ENCODE measurements at regions not wholly inside any gene's neighbourhood (a gene's known extent, or its start where the extent isn't known, plus 50 kb on each side); places are given as distances from the start of the nearest gene placed in this dataset.
A peak's percentile ranks its signal among the peaks of the same experiment; 100 is the strongest.

- Mint-ChIP-seq H3K27me3 (ENCODE audit: low read depth) (no peaks in the 10 kb centered on the region), H3K27ac (ENCODE audit: unreplicated experiment) (no peak overlapping the region), H3K4me1 (ENCODE audit: low read depth) (peaks cover 10% of the 10 kb centered on the region), H3K9me3 (ENCODE audit: low read depth) (no peaks in the 10 kb centered on the region), H3K36me3 (ENCODE audit: low read depth) (peaks cover 3% of the 10 kb centered on the region), H3K4me3 (ENCODE audit: unreplicated experiment) (no peak overlapping the region)
- peak; percentile 93 for DNase-seq (ENCODE audit: low spot score)
- TF ChIP-seq, protein P1, sequence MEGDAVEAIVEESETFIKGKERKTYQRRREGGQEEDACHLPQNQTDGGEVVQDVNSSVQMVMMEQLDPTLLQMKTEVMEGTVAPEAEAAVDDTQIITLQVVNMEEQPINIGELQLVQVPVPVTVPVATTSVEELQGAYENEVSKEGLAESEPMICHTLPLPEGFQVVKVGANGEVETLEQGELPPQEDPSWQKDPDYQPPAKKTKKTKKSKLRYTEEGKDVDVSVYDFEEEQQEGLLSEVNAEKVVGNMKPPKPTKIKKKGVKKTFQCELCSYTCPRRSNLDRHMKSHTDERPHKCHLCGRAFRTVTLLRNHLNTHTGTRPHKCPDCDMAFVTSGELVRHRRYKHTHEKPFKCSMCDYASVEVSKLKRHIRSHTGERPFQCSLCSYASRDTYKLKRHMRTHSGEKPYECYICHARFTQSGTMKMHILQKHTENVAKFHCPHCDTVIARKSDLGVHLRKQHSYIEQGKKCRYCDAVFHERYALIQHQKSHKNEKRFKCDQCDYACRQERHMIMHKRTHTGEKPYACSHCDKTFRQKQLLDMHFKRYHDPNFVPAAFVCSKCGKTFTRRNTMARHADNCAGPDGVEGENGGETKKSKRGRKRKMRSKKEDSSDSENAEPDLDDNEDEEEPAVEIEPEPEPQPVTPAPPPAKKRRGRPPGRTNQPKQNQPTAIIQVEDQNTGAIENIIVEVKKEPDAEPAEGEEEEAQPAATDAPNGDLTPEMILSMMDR (IDR thresholded peaks at IDR 0.05) = no peak
These were observed 146.2 kb downstream of the CRYBB2 start for GRCh38 chr22:25365491-25366261.

GRCh38 chr22:25366408-25366807 lies 147.0 kb downstream of the CRYBB2 start:
- TF ChIP-seq, protein P1 (IDR thresholded peaks at IDR 0.05) = no peak
- peaks cover 3% of the 10 kb centered on the region for H3K36me3 Mint-ChIP-seq (ENCODE audit: low read depth)
- no peak overlapping the region for H3K27ac Mint-ChIP-seq (ENCODE audit: unreplicated experiment)
- no peaks in the 10 kb centered on the region for H3K27me3 Mint-ChIP-seq (ENCODE audit: low read depth)
- no peak overlapping the region for H3K4me3 Mint-ChIP-seq (ENCODE audit: unreplicated experiment)
- peaks cover 10% of the 10 kb centered on the region for H3K4me1 Mint-ChIP-seq (ENCODE audit: low read depth)
- H3K9me3 Mint-ChIP-seq (ENCODE audit: low read depth) = no peaks in the 10 kb centered on the region
- peak; percentile 78 for DNase-seq (ENCODE audit: low spot score)

DNA sequence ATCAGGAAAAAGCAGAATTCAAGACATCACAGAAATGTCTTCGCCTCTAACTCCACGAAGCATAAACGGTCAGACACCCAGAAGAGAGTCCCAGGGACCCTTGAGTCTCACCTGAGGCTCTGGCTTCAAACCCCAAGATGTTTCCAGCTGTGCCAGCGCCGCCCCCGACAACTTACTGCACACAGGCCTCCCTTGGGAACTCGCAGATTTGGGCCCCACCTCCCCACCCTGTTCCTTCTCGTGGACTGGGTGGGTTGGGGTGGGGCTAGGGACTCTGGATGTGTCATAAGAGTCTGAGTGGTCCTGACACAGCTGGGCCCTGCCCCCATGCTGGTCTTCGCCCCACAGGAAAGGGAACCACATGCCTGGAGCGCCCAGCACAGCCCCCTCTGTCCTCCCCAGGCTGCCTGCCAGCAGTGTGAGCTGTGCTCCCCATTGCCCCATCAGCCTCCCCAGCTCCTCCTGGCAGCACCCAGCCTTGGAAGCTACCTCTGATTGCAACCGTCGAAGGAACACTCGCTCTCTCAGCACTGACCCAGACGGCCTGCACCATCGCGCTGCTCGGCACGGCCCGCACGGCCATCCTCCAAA lies 147.5 kb downstream of the CRYBB2 start:
- Mint-ChIP-seq H3K4me3 (ENCODE audit: unreplicated experiment) (no peak overlapping the region), H3K27me3 (ENCODE audit: low read depth) (no peaks in the 10 kb centered on the region), H3K9me3 (ENCODE audit: low read depth) (no peaks in the 10 kb centered on the region), H3K36me3 (ENCODE audit: low read depth) (peaks cover 4% of the 10 kb centered on the region), H3K4me1 (ENCODE audit: low read depth) (peaks cover 10% of the 10 kb centered on the region), H3K27ac (ENCODE audit: unreplicated experiment) (no peak overlapping the region)
- peak; percentile 74 for DNase-seq (ENCODE audit: low spot score)
- TF ChIP-seq, protein P1 (IDR thresholded peaks at IDR 0.05) = no peak

- Mint-ChIP-seq H3K36me3 (ENCODE audit: low read depth) (peaks cover 5% of the 10 kb centered on the region), H3K4me3 (ENCODE audit: unreplicated experiment) (no peak overlapping the region), H3K27me3 (ENCODE audit: low read depth) (no peaks in the 10 kb centered on the region), H3K9me3 (ENCODE audit: low read depth) (no peaks in the 10 kb centered on the region), H3K4me1 (ENCODE audit: low read depth) (peaks cover 10% of the 10 kb centered on the region), H3K27ac (ENCODE audit: unreplicated experiment) (no peak overlapping the region)
- no peak for DNase-seq (ENCODE audit: low spot score)
- TF ChIP-seq, protein P1 (IDR thresholded peaks at IDR 0.05) = no peak
These were observed 148.3 kb downstream of the CRYBB2 start for GRCh38 chr22:25367756-25368155.

- H3K27ac Mint-ChIP-seq (ENCODE audit: unreplicated experiment) = no peak overlapping the region
- H3K27me3 Mint-ChIP-seq (ENCODE audit: low read depth) = no peaks in the 10 kb centered on the region
- peaks cover 5% of the 10 kb centered on the region for H3K36me3 Mint-ChIP-seq (ENCODE audit: low read depth)
These were observed 148.8 kb downstream of the CRYBB2 start for GRCh38 chr22:25368271-25368670.

More at GRCh38 chr22:25368271-25368670, 148.8 kb downstream of the CRYBB2 start:
- no peak for DNase-seq (ENCODE audit: low spot score)
- Mint-ChIP-seq H3K4me1 (ENCODE audit: low read depth) (peaks cover 10% of the 10 kb centered on the region), H3K4me3 (ENCODE audit: unreplicated experiment) (no peak overlapping the region), H3K9me3 (ENCODE audit: low read depth) (no peaks in the 10 kb centered on the region)
- TF ChIP-seq, protein P1 (IDR thresholded peaks at IDR 0.05) = no peak

Data from chondrocyte (in vitro differentiated cells).